Upper lobe of left lung (tissue), 4 donors: ENCODE measurements at regions not wholly inside any gene's neighbourhood (a gene's known extent, or its start where the extent isn't known, plus 50 kb on each side); places are given as distances from the start of the nearest gene placed in this dataset.

Experiments used
- CTCF ChIP-seq, 6 experiments: fragments of 450-650 bp in 4 of 6; fragments of 200-600 bp in 2 of 6; sonication (generic) in 2 of 6; IDR thresholded peaks; one replicate each; pipeline ENCODE4 v1.5.1; 2016 to 2019; ENCODE audit warnings: antibody characterized with exemption in 6 of 6
- POLR2A ChIP-seq, 4 donors: fragments of 450-650 bp; IDR thresholded peaks; one replicate each; pipeline ENCODE4 v1.5.1; 2016 to 2017; ENCODE audit warnings: antibody characterized with exemption in 4 of 4, mild to moderate bottlenecking in 2 of 4
- POLR2AphosphoS5 ChIP-seq, 2 donors: sonication (generic); formaldehyde crosslinking; IDR thresholded peaks; one replicate each; pipeline ENCODE4 v1.5.1; 2017; ENCODE audit warnings: antibody characterized with exemption in 2 of 2

GRCh38 chr6:10314163-10314955 is 100.5 kb downstream of the TFAP2A start:
- TF ChIP-seq POLR2A (IDR thresholded peaks at IDR 0.05) (no peak), POLR2AphosphoS5 (IDR thresholded peaks at IDR 0.05) (no peak), CTCF (IDR thresholded peaks at IDR 0.05) (no peak)
